HG03558 (cell line): ENCODE measurements at regions not wholly inside any gene's neighbourhood (a gene's known extent, or its start where the extent isn't known, plus 50 kb on each side); places are given as distances from the start of the nearest gene placed in this dataset.

Experiments used
- ATAC-seq: cut with Tn5 transposase; IDR thresholded peaks from one replicate; pipeline ENCODE4 v1.9.1; 2021; ENCODE audit warnings: moderate number of reproducible peaks; ENCODE audit not compliant: unreplicated experiment; ENCODE audit errors: extremely low read depth

DNA sequence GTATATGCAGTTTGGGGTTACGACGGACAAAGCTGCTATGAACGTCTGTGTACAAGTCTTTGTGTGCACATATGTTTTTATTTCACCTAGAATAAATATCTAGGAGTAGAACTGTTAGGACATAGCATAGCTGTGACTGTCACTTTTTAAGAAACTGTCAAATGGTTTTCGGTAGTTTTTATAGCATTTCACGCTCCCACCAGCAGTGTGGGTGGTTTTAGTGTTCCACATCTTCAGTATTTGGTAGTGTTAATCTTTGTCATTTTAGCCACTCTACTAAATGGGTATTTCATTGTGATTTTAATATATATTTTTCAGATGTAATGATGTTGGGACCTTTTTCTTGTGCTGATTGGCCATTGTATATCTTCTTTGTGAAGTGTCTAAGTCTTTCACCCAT, 109.1 kb upstream of the BCAT1 start:
- ATAC-seq: no peak

DNA sequence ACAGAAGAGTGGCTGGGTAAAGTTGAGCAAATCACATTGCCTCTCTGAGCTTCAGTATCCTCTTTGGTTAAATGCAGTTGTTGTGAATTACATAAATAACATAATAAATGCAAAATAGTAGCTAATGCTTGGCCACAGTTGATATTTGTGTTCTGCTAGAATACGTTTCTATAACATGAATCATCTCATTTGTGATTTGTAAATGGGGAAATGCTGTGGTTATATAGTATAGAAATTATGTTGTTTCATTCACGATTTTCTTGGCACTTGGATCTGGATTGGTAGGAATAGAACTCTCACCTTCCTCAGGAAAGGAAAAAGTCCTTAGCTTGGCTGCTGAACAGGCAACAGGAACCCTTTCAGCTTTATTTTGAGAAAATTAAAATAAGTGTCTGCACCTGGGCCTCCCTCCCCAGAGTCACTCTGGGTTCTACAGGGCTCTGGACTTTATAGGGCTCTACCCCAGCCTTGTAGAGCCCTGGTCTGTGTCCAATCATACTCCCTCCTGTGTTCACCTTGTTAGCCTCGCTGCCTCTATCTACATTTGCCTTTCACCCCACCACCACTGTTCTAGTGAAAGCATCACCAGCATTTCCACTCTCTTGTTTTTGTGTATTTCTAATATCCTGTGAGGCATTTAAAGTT, 107.7 kb upstream of the BCAT1 start:
- ATAC-seq: no peak

DNA sequence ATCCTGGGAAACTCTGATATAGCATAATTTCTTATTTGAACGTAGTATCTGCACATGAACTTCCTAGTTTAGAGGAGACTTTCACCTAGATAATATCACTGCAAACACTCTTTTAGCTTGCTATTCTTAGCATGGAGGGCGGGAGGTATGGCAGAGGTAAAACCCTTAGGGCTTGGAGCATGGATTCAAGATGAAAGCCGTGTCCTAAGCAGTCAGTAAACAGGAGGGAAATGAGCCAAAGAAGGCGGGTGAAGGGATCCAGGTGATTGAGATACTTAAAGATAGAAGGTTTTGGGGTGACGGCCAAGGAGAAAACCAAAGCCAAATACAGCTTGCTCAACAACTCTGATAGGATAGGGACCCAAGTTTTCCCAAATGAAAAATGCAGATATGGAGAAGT, 107.1 kb upstream of the BCAT1 start:
- no peak for ATAC-seq

DNA sequence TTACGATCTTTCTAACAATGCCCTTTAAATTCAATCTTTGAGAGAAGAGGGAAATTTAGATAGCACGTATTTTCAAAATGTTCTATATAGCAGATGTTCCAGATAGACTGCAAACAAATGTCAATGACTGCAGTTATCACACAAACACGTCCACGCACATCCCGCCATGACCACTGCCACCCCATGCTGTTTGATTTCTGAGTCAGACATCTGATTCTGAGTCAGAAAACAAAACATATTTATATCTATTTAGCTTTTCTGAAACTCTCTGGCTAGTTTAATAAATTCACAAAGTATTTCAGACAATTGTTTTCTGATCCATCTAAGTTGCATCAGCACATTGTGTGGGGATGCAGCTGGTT, 105.9 kb upstream of the BCAT1 start:
- ATAC-seq: no peak

DNA sequence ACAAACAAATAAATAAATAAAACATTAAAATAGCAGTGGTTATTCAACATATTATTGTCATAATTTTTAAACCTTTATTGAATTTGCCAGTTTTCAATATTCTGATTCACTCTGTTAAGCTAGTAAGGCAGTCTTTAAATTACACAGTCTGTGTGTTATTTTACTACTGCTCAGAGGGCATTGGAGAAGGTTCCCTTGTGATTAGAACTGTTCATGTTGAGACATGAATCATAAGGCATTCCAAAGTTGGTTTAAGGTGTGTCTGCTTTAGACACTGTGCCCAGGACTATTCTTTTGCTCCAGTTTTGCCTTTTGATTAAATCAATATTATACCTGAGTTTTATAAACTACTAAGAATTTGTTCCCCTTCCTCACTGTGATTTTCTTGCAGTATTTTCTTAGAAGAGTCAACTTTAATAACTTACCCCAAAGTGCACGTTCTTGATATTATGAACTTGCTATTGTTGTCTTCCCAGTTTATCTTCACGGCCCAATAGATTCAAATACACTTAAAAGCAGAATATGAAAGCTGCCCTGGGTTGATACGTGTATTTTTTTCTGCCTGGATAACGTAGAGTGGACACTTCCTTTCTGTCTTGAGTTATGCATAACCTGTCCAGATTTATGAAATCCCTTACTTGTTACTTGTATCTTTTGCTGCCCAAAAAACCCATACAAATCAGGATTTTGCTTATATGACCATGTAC, 105.3 kb upstream of the BCAT1 start:
- no peak for ATAC-seq

DNA sequence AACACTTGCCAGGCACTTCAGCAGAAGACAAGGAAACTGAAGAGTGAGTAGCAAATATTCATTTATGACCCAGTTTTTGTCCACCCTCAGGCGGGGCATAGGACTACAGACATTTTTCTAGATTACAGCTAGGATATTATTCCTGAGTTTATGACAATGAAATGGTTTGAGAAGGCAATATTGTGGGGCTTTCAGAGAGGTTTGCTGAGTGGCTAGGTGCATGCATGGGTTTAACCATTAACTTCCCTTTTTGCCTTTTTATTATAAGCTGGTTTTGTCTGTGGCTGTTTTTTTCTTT, 104.0 kb upstream of the BCAT1 start:
- ATAC-seq: no peak

DNA sequence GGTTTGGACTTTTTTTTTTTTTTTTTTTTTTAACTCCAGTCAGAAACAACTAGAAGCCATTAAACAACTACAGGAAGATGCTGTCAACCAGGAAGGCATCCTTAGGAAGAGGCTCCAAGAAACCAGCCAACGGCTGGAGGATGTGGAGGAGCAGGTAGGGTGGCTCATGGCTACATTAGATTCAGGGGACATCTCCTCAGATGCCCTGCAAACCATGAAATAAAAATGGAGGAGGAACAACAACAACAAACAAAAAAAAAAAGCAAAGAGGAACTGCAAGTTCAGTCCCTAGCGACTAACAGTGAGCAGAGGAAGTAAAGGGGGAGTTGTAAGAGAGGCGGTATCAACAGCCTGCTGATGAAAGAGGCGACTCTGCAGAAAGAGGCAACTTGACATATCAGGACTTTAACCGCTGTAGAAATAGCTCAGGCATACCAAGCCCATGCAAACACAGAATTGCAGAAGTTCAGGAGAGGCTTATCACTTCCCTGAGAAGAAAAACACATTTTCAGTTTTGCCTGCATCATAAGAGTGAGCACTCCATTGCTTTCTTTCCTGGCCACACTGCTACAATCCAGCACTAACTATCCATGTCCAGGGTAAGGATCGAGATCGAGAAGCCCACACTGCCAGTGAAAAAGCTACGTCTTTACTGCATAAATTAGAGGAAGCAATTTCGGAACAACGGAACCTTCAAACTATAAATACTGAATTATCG, 103.5 kb upstream of the BCAT1 start:
- ATAC-seq: peak; percentile 49

DNA sequence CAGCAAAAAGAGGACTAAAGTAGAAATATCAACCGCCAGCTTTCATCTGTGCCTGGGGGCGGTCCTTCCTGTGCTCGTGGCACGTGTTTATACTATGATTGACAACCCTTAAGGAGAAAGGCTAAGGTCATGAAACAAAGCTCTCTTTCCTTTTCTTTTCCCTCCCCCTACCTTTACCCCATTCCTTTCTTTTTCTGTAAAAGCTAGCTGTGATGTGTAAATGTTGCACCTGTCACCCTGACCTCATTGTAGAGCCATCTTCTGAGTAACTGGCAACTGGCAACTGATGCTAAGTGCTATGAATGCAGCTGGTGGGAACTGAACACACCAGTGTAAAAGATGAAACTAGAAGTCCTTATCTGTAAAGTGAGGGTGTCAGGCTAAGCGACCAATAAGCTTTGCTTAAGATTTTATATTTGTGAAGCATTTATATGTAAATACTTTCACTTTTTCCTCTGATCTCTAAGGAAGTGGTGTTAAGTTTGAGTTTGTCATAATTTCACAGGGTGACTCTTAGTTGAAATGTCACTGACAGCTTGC, 102.8 kb upstream of the BCAT1 start:
- ATAC-seq: peak; percentile 35

DNA sequence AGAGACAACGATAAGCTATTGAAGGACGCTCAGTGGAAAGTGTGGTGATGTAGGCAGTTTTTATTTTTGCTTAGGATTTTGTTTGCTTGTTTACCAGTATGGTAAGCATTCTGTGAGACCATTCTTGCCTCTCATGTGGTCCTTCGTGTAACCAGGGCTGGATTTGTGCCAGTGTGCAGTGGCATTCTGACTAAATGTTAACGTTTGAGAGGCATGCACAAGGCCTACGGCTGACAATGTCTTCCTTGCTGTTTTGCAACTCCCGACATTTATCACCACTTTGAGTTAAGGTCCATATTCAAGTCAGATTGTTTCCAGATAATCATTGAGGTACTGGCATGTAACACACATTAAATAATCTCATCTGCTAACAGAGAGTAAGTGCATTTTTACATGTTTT, 102.3 kb upstream of the BCAT1 start:
- no peak for ATAC-seq

DNA sequence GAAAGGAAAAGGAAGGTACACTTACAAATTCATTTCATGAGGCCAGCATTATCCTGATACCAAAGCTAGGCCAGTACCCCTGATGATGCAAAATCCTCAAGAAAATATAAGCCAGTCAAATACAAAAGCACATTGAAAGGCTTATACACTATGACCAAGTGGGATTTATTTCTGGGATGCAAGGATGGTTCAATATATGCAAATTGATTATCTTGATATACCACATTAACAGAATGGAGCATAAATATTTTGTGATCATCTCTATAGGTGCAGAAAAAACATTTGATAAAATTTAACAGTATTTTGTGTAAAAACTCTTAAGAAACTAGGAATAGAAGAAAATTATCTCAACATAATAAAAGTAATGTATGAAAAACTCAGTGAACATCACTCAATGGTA, 97.0 kb upstream of the BCAT1 start:
- no peak for ATAC-seq

DNA sequence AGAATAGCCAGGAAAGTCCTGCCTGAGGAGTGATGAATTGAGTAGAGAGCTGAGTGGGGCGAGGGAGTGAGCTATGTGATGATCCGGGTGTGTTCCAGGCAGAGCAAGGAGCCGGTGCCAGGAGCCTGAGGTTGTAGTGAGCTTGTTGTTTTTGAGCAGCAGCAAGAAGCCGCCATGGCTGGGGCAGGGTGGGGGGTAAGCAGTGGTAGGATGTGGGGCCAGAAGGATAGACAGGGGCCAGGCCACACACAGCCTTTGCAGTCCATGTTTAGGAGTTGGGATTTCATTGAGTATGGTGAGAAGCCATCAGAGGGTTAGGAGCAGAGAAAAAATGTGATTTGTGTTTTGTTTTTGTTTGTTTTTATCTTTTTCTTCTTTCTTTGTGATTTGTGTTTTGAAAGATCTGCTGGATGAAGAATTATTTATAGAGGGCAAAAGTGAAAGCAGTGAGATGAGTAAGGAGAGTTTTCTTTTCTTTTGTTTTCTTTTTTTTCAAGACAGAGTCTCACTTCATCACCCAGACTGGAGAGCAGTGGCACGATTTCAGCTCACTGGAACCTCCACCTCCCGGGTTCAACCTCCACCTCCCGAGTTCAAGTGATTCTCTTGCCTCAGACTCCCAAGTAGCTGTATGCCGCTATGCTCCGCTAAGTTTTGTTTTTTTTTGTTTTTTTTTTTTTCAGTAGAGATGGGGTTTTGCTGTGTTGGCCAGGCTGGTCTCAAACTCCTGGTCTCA, 92.3 kb upstream of the BCAT1 start:
- ATAC-seq: peak; percentile 47

DNA sequence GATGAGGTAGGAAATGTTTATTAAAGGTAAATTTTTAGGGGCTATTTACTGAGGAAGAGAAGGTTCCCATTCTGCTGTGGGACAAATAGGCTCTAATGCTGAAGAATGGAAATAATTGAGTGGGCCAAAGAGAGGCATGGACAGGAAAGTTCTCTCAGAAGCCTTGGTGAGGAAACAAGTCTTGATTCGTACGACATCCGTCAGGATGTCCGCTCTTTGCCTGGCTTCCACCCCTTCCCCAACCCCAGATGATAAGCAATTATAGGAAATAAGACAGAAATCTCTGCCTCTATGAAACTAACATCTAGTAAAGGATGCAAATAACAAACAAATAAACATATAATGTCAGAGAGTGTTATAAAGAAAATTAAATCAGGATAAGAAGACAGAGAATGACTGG, 91.7 kb upstream of the BCAT1 start:
- no peak for ATAC-seq

DNA sequence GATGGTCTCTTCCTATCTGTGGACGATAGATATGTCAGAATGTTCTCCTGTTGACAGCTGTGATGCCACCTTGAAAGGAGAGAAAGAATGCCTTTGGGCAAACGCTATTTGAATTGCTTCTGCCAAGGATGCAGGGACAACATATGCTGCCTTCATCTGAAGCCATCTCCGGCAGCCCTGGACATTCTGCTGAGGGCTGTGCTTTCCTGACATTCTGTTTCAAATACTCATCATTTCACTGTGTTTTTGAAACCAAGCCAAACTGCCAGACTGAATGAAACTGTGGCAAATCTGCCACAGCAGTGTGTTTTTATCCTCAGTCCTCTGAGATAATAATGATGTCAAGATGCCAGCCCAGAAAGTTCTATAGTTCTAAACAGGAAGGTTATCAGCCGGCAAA, 85.8 kb upstream of the BCAT1 start:
- ATAC-seq: no peak

DNA sequence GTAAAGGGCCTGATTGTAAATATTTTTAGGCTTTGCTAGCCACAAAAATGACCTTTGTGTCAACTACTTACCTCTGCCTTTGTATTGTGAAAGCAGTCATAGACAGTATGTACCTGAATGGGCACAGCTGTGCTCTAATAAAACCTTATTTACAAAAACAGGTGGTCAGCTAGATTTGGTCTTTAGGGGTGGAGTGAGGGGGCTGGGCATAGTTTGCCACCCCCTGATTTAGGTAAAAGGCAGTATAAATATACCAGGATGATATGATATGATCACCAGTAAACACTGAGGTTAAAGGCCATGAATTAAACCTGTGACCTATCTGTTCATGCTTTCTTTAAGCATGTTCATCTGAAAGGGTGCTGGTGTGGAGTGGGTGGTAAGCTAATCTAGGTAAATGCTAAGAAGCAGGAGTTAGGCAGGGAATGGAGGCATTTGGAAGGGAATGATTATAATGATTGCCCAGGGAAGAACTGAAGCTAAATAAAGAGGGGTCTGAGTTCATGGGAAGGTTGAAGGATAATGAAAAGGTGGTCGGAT, 77.1 kb upstream of the BCAT1 start:
- ATAC-seq: no peak

DNA sequence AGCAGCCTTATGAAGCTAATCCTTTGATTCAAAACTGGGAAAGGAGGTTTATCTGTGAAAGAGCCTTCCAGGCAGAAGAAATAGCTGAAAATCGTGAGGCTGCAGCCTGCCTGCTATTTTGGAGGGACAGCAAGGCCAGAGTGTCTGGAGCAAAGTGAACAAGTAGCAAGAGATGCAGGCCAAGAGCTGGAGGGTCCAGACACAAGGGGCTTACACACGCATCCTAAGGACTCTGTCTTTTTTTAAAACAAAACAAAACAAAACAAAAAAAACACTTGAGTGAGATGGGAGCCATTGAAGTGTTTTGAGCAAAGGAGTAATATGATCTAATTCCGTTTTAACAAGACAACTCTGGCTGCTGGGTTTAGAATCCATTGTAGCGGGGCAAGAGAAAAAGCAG, 76.4 kb upstream of the BCAT1 start:
- no peak for ATAC-seq

DNA sequence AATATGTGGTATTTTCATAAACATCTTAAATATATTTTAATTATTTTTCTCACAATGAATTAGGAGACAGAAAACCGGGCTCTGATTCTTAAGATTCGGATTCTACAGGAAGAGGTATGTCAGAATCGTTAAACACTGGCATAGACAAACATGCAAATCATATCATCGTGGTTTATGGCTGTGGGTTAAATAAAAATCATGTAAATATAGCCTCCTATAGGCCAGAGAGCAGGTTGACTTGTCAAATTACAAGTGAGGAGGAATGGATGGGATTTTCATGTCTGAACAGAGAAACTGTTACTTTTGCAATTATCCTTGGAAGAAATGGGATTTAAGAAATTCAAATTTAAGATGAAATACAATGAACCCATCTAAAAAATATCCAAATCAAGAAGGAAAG, 74.9 kb upstream of the BCAT1 start:
- ATAC-seq: no peak

DNA sequence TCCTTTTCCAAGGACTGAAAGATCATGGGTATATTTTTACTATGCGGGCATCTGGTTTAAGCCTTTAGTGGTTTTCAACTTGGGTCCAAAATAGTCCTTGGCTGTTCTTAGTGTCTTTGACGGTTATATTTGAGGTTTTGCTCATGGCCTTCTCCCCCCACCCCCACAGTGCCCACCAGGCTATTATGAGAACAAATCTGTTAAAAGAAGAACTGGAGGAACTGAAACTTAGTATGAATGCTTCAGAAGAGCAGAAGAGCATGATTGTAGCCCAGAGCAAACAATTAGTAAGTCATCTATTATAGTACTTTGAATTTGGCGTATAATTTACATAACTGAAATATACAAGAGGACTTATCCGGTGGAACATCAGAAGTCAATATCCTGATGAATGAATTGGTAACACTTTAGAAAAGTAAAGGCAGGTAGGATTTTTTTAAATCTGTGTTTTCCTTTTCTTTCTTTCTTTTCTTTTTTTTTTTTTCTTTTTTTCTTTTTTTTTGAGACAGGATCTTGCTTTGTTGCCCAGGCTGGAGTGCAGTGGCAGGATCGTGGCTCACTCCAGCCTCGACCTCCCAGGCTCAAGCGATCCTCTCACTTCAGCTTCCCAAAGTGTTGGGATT, 71.8 kb upstream of the BCAT1 start:
- peak; percentile 80 for ATAC-seq

DNA sequence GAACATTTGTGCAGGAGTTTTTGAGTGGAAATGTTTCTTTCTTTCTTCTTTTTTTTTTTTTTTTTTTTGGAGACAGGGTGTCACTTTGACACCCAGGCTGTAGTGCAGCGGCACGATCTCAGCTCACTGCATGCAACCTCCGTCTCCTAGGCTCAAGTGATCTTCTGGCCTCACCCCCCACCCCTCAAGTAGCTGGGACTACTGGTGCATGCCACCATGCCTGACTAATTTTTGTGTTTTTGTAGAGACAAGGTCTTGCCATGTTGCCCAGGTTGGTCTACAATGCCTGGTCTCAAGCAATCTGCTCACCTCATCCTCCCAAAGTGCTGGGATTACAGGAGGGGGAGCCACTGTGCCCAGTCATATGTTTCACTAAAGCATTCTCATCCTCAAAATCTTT, 69.2 kb upstream of the BCAT1 start:
- no peak for ATAC-seq

DNA sequence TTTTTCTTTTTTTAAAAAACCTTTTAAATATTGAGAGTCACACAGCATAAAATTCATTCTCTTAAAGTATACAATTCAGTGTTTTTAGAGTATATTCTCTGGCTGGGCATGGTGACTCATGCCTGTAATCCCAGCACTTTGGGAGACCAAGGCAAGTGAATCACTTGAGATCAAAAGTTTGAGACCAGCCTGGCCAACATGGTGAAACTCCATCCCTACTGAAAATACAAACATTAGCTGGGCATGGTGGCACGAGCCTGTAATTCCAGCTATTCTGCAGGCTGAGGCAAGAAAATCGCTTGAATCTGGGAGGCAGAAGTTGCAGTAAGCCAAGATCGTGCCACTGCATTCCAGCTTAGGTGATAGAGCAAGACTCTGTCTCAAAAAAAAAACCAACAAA, 68.4 kb upstream of the BCAT1 start:
- ATAC-seq: no peak

DNA sequence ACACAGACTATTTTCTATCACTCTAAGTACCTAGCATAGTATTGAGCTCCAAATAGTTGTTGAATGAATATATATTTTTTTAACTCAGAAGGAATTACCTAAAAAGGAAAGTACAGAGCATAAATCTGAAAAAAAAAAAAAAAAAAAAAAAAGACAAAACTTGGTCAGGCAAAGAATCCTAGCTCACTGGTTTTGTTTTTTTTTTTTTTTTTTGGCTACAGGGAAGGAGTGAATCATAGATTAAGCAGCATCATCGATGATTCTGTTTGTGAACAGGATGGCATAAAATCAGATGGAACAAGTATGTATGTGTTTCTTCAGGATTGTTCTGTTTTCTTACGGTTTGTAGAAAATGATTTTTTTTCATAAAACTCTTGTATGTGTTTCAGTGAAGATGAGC, 66.1 kb upstream of the BCAT1 start:
- no peak for ATAC-seq
